Colonic mucosa (tissue), 4 donors: ENCODE measurements at regions not wholly inside any gene's neighbourhood (a gene's known extent, or its start where the extent isn't known, plus 50 kb on each side); places are given as distances from the start of the nearest gene placed in this dataset.
"Not testable (repeated sequence)": the region's sequence is repeated elsewhere in the genome, so short reads cannot be mapped to it uniquely, and the experiment has no call there.

Experiments
- DNase-seq: peaks from one replicate; pipeline ENCODE4 v3.0.0-alpha.2; 2020
- H3K27ac ChIP-seq: fragments of 200-600 bp; one replicate; pipeline ENCODE4 v1.8.0; 2021
- H3K27me3 ChIP-seq: fragments of 200-600 bp; one replicate; pipeline ENCODE4 v1.8.0; 2021
- H3K36me3 ChIP-seq: fragments of 200-600 bp; one replicate; pipeline ENCODE4 v1.8.0; 2021
- H3K4me1 ChIP-seq: fragments of 200-600 bp; one replicate; pipeline ENCODE4 v1.8.0; 2021; ENCODE audit warnings: mild to moderate bottlenecking
- H3K4me3 ChIP-seq: fragments of 200-600 bp; one replicate; pipeline ENCODE4 v1.8.0; 2021
- H3K9ac ChIP-seq, 2 donors: one replicate each; pipeline ENCODE4 v1.7.0; 2013; ENCODE audit warnings: control low read depth in 2 of 2, low read depth in 2 of 2, low read length in 2 of 2
- H3K9me3 ChIP-seq: fragments of 200-600 bp; one replicate; pipeline ENCODE4 v1.8.0; 2021
- intact Hi-C: fragments of 100-400 bp; cut with DNase I; formaldehyde crosslinking; loops from one replicate; pipeline ENCODE4 v1.14.1; 2022
- TF ChIP-seq, protein P1 (sequence below): fragments of 200-600 bp; IDR thresholded peaks from one replicate; pipeline ENCODE4 v1.8.0; 2022; ENCODE audit warnings: antibody characterized with exemption, mild to moderate bottlenecking
- donor health status: healthy.
- donor health status: DM: no; HTN: no; CAD: no.
- donor health status: DM: no; HTN: no; CAD: no.

DNA sequence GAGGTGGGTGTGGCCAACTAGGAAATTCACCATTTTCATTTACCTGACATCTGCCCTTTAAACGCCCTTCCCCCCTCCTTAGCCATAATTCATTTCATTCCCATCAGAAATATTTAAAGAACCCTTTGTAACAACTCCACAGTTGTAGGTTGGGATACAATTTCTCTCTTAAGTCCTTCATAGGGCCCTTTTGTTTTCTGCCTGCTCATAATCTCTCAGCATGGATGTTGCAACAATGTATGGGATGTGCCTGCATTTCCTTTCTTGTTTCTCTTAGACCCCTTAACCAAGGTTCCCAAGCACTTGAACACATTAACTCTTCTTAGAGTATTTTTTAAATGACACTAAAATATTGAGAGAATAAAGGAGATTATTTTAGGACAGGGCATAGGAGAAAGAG is 51.7 kb upstream of the MYO10 start:
- no peak overlapping the region for H3K9ac ChIP-seq

DNA sequence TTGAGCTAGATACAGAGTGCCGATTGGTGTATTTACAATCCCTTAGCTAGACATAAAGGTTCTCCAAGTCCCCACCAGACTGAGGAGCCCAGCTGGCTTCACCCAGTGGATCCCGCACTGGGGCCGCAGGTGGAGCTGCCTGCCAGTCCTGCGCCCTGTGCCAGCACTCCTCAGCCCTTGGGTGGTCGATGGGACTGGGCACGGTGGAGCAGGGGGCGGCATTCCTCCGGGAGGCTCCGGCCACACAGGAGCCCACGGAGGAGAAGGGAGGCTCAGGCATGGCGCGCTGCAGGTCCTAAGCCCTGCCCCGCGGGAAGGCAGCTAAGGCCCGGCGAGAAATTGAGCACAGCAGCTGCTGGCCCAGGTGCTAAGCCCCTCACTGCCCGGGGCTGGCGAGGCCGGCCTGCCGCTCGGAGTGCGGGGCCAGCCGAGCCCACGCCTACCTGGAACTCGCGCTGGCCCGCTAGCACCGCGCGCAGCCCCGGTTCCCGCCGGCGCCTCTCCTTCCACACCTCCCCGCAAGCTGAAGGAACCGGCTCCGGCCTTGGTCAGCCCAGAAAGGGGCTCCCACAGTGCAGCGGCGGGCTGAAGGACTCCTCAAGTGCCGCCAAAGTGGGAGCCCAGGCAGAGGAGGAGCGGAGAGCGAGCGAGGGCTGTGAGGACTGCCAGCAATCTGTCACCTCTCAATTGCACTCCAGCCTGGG is 54.9 kb upstream of the MYO10 start:
- intact Hi-C loops, H3K27ac ChIP-seq, H3K36me3 ChIP-seq, H3K9ac ChIP-seq, H3K4me3 ChIP-seq, DNase-seq, H3K27me3 ChIP-seq, H3K4me1 ChIP-seq, H3K9me3 ChIP-seq: not testable (repeated sequence)

More for the DNA sequence above, 51.7 kb upstream of the MYO10 start:
- Histone ChIP-seq H3K4me1 (no peaks in the 10 kb centered on the region), H3K9me3 (no peaks in the 10 kb centered on the region), H3K27me3 (no peaks in the 10 kb centered on the region), H3K27ac (no peak overlapping the region), H3K4me3 (no peak overlapping the region), H3K36me3 (no peaks in the 10 kb centered on the region)
- intact Hi-C loops = no loop called here
- DNase-seq = no peak
- TF ChIP-seq, protein P1, sequence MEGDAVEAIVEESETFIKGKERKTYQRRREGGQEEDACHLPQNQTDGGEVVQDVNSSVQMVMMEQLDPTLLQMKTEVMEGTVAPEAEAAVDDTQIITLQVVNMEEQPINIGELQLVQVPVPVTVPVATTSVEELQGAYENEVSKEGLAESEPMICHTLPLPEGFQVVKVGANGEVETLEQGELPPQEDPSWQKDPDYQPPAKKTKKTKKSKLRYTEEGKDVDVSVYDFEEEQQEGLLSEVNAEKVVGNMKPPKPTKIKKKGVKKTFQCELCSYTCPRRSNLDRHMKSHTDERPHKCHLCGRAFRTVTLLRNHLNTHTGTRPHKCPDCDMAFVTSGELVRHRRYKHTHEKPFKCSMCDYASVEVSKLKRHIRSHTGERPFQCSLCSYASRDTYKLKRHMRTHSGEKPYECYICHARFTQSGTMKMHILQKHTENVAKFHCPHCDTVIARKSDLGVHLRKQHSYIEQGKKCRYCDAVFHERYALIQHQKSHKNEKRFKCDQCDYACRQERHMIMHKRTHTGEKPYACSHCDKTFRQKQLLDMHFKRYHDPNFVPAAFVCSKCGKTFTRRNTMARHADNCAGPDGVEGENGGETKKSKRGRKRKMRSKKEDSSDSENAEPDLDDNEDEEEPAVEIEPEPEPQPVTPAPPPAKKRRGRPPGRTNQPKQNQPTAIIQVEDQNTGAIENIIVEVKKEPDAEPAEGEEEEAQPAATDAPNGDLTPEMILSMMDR = no peak

DNA sequence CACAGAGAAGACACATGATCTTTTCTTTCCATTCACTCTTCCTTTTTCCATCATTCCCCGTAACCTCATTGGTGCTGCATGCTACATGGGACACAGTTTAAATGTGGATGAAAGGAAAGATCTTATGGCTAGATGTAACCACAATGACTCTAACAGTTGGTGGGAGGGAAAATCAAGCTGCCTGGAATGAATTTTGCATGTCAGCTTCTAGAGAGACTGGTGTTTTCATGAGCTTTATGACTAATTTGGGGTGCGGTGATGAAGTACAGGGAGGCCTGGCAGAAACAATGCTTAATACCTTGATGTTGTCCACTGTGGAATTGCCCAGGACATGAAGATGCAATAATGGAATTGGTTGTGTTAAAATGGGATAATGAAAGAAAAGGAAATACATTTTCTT is 55.9 kb upstream of the MYO10 start:
- Histone ChIP-seq H3K4me1 (no peaks in the 10 kb centered on the region), H3K9ac (no peak overlapping the region), H3K36me3 (no peaks in the 10 kb centered on the region), H3K9me3 (no peaks in the 10 kb centered on the region), H3K27me3 (no peaks in the 10 kb centered on the region), H3K4me3 (no peak overlapping the region), H3K27ac (no peak overlapping the region)
- DNase-seq = no peak
- intact Hi-C loops = no loop called here
- TF ChIP-seq, protein P1 = no peak

DNA sequence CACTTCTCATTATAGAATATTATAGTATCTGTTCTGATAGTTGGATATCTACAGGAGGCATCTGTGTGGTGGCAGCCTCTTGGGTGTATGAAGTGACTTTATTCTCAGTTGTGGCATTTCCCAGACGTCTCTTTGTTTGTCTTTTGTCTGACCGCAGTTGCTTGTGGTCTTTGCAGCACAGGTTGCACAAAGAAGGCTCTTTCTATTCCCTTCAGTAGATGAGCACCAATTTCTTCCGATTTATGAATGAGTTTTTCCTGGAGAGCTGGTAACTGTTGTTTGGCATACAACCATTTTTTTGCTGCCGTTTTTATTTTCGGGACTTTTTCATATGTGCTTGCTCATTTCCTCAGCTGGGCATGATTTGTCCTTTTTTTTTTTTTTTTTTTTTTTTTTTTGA is 56.4 kb upstream of the MYO10 start:
- no peak overlapping the region for H3K9ac ChIP-seq
- no peaks in the 10 kb centered on the region for H3K27me3 ChIP-seq
- intact Hi-C loops = no loop called here
- H3K4me1 ChIP-seq = no peaks in the 10 kb centered on the region
- no peak for DNase-seq
- TF ChIP-seq, protein P1 = no peak
- no peaks in the 10 kb centered on the region for H3K36me3 ChIP-seq
- H3K4me3 ChIP-seq = no peak overlapping the region
- no peak overlapping the region for H3K27ac ChIP-seq
- H3K9me3 ChIP-seq = no peaks in the 10 kb centered on the region

DNA sequence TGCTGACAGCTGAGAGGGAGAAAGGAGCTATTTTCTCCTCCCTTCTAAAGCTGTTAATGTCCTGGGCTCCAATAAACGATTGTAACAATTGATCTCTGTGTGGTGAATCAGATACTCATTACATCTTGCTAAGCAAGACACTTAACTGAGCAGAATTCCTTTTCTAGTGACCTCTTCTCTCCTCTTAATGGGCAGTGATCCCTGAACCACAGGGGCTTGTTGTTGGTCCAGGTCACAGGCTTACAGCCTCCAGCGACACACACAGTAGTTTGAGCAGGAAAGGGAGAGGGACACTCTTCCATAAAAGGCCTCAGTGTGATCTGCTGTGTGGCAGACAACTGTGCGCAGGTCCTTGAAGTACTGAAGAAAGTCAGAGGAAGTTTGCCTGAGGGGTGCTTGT is 58.5 kb upstream of the MYO10 start:
- no peak for DNase-seq
- Histone ChIP-seq H3K36me3 (no peaks in the 10 kb centered on the region), H3K9ac (no peak overlapping the region), H3K27me3 (no peaks in the 10 kb centered on the region), H3K4me1 (no peaks in the 10 kb centered on the region), H3K4me3 (no peak overlapping the region), H3K9me3 (no peaks in the 10 kb centered on the region), H3K27ac (no peak overlapping the region)
- intact Hi-C loops = no loop called here
- TF ChIP-seq, protein P1 = no peak

DNA sequence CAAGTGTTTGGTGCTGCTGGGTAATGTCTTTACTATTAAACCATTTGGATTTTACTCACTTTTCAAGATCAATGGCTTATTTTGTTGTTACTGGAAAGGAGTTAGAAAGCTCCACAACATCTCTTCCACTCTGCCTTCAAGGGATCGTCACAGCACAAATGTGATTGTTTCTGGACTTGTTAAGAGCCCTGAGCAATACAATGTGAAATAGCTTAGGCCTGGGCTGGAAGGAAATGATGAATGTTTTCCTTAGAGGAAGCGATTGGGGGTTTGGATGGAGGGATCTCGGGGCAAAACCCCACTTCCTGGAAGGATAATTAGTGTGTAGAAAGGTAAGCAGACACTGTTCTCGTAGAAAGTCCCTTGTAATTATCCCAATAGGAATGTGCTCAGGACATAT is 59.3 kb upstream of the MYO10 start:
- TF ChIP-seq, protein P1 = no peak
- no peak overlapping the region for H3K27ac ChIP-seq
- intact Hi-C loops = no loop called here
- no peaks in the 10 kb centered on the region for H3K27me3 ChIP-seq
- H3K9me3 ChIP-seq = no peaks in the 10 kb centered on the region
- no peaks in the 10 kb centered on the region for H3K36me3 ChIP-seq
- DNase-seq = no peak
- no peaks in the 10 kb centered on the region for H3K4me1 ChIP-seq
- no peak overlapping the region for H3K4me3 ChIP-seq
- H3K9ac ChIP-seq = no peak overlapping the region
